Stimulated activated naive CD4-positive, alpha-beta T cell treated with Interleukin-2 at 50 U/mL for 16 hours (primary cell): ENCODE measurements at regions not wholly inside any gene's neighbourhood (a gene's known extent, or its start where the extent isn't known, plus 50 kb on each side); places are given as distances from the start of the nearest gene placed in this dataset.

Source experiments
- DNase-seq: peaks from one replicate; lab custom pipeline; 2025; lab: John Stamatoyannopoulos, UW

- no peak for DNase-seq
These were observed 254.3 kb upstream of the AGA start for GRCh38 chr4:177696438-177696966.

GRCh38 chr4:177699365-177700213 is 257.4 kb upstream of the AGA start:
- no peak for DNase-seq

- no peak for DNase-seq
These were observed 264.7 kb upstream of the AGA start for GRCh38 chr4:177706916-177707315.

- no peak for DNase-seq
These were observed 271.2 kb upstream of the AGA start for GRCh38 chr4:177713454-177713853.

- DNase-seq = no peak
These were observed 275.2 kb upstream of the AGA start for GRCh38 chr4:177717407-177717806.

- DNase-seq = no peak
These were observed 276.3 kb upstream of the AGA start for GRCh38 chr4:177718514-177718913.

GRCh38 chr4:177726111-177726510 is 283.9 kb upstream of the AGA start:
- no peak for DNase-seq

GRCh38 chr4:177728361-177729152 is 286.3 kb upstream of the AGA start:
- no peak for DNase-seq

- no peak for DNase-seq
These were observed 287.4 kb upstream of the AGA start for GRCh38 chr4:177729681-177730080.

GRCh38 chr4:177737387-177737940 is 295.2 kb upstream of the AGA start:
- no peak for DNase-seq

- no peak for DNase-seq
These were observed 298.3 kb upstream of the AGA start for GRCh38 chr4:177740563-177740962.

GRCh38 chr4:177759729-177760128 is 317.5 kb upstream of the AGA start:
- DNase-seq = no peak

- DNase-seq = no peak
These were observed 319.5 kb upstream of the AGA start for GRCh38 chr4:177761692-177762091.

GRCh38 chr4:177769155-177769554 is 326.9 kb upstream of the AGA start:
- no peak for DNase-seq

GRCh38 chr4:177770776-177771175 is 328.5 kb upstream of the AGA start:
- DNase-seq = no peak

- no peak for DNase-seq
These were observed 329.4 kb upstream of the AGA start for GRCh38 chr4:177771645-177772044.

GRCh38 chr4:177778623-177779022 is 336.4 kb upstream of the AGA start:
- no peak for DNase-seq

- no peak for DNase-seq
These were observed 342.8 kb upstream of the AGA start for GRCh38 chr4:177785000-177785399.

- DNase-seq = no peak
These were observed 347.4 kb upstream of the AGA start for GRCh38 chr4:177789610-177790009.

- DNase-seq = no peak
These were observed 349.0 kb upstream of the AGA start for GRCh38 chr4:177791188-177791587.

- no peak for DNase-seq
These were observed 354.6 kb upstream of the AGA start for GRCh38 chr4:177796841-177797240.

- DNase-seq = no peak
These were observed 355.9 kb upstream of the AGA start for GRCh38 chr4:177798161-177798560.

GRCh38 chr4:177802162-177802561 is 359.9 kb upstream of the AGA start:
- no peak for DNase-seq
